Pancreas (tissue), 10 donors: ENCODE measurements at regions not wholly inside any gene's neighbourhood (a gene's known extent, or its start where the extent isn't known, plus 50 kb on each side); places are given as distances from the start of the nearest gene placed in this dataset.
A peak's percentile ranks its signal among the peaks of the same experiment; 100 is the strongest.

Source experiments
- ATAC-seq, 4 donors: fragments of 200-7000 bp; cut with Tn5 transposase; one replicate each; pipeline versions ENCODE4 v1.8.0 to v1.9.1; 2020; ENCODE audit warnings: mild to moderate bottlenecking in 4 of 4, moderate library complexity in 4 of 4
- DNase-seq, 6 donors: peaks; one replicate each; pipeline ENCODE4 v3.0.0-alpha.2; 2020
- FAIRE-seq: peaks from 2 replicates; lab custom pipeline; 2012; peaks lifted over from hg19 to GRCh38; lab: Jason Lieb, UNC
- H3K27ac ChIP-seq, 4 donors: fragments of 200-600 bp; sonication (generic); 1 replicate in 3 of 4; 2 replicates in 1 of 4; pipeline versions ENCODE4 v1.5.0 to v1.8.0; 2020
- H3K27me3 ChIP-seq, 4 donors: fragments of 200-600 bp; one replicate each; pipeline ENCODE4 v1.8.0; 2021
- H3K36me3 ChIP-seq, 3 donors: fragments of 200-600 bp; sonication (generic) in 1 of 3; one replicate each; pipeline versions ENCODE4 v1.5.0 to v1.8.0; 2020 to 2021
- H3K4me1 ChIP-seq, 3 donors: fragments of 200-600 bp; one replicate each; pipeline ENCODE4 v1.8.0; 2021
- H3K4me3 ChIP-seq, 4 donors: fragments of 200-600 bp; sonication (generic) in 2 of 4; one replicate each; pipeline versions ENCODE4 v1.5.0 to v1.8.0; 2020 to 2021
- H3K9me3 ChIP-seq, 4 donors: fragments of 200-600 bp; one replicate each; pipeline ENCODE4 v1.8.0; 2021
- WGBS, 2 donors: extraction: QIAGEN DNeasy Blood & Tissue Kit; methylation state at CpG; one replicate each; pipeline ENCODE4 v1.1.7; 2013; 5-methylcytosine and 5-hydroxymethylcytosine counted together
- intact Hi-C, 3 donors: fragments of 100-400 bp; cut with DNase I; formaldehyde crosslinking; loops; one replicate each; pipeline versions ENCODE4 v1.11.1 to v1.14.2; 2022
- TF ChIP-seq, protein P1 (sequence below), 4 donors: fragments of 200-600 bp; sonication (generic) in 3 of 4; IDR thresholded peaks; one replicate each; pipeline versions ENCODE4 v1.5.0 to v1.8.0; 2021; ENCODE audit warnings: antibody characterized with exemption in 4 of 4
- donor health status: healthy with polysubstance abuse.
- donor health status: DM: no; HTN: no; CAD: no; lungs with moderate emphysema.
- donor health status: DM: no; HTN: no; CAD: no.
- donor health status: control.
- donor health status: control.
- donor health status: Bipolar disorder and iron deficiency.
- donor health status: DM: yes; HTN: yes; CAD: no.
- donor health status: DM: no; HTN: no; CAD: no.
- donor health status: DM: no; HTN: no; CAD: no.
- donor health status: DM: yes; HTN: yes; CAD: no.

DNA sequence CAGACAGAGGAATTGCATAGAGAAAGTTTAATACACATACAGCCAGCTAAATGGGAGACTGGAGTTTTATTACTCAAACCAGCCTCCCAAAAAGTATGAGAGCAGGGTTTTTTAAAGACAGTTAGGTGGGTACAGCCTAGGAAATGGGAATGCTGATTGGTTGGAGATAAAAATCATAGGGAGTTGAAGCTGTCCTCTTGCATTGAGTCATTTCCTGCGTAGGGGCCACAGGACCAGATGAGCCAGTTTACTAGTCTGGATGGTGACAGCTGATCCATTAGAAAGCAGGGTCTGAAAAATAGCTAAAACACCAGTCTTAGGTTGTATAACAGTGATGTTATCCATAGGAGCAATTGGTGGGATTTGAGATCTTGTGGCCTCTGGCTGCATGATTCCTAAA, 76.1 kb upstream of the POM121L12 start:
- TF ChIP-seq, protein P1, sequence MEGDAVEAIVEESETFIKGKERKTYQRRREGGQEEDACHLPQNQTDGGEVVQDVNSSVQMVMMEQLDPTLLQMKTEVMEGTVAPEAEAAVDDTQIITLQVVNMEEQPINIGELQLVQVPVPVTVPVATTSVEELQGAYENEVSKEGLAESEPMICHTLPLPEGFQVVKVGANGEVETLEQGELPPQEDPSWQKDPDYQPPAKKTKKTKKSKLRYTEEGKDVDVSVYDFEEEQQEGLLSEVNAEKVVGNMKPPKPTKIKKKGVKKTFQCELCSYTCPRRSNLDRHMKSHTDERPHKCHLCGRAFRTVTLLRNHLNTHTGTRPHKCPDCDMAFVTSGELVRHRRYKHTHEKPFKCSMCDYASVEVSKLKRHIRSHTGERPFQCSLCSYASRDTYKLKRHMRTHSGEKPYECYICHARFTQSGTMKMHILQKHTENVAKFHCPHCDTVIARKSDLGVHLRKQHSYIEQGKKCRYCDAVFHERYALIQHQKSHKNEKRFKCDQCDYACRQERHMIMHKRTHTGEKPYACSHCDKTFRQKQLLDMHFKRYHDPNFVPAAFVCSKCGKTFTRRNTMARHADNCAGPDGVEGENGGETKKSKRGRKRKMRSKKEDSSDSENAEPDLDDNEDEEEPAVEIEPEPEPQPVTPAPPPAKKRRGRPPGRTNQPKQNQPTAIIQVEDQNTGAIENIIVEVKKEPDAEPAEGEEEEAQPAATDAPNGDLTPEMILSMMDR (IDR thresholded peaks at IDR 0.05): no peak
- FAIRE-seq: no peak

DNA sequence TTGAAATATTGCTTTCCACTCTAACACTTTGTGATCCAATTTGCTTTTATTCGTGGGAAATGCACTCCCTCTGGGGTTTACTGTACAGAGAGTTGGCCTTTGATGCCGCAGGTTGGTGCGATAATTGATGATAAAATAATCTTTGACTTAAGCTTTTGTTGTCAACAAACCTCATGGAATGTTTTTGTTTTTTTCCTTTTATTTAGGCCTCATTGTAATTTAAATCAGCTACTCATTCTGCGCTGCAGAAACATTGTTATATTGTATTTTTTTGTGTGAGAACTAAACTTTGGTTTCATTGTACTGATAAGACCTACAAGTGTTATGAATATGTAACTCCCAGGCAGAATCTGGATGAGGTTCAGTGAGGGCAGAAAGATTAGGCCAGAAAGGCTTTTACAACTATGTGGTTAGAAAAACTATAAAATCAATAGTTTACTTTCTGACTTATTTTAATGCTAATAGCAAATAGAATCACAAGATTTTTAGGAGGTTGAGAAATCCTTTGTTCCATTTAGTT, 76.8 kb upstream of the POM121L12 start:
- 59 to 61% methylated on average over 4 of the region's 4 CpGs for WGBS, 2 donors
- Histone ChIP-seq H3K4me1 (no peaks in the 10 kb centered on the region), H3K36me3 (no peaks in the 10 kb centered on the region), H3K27me3 (no peaks in the 10 kb centered on the region), H3K4me3 (no peak overlapping the region), H3K27ac (no peak overlapping the region), H3K9me3 (no peaks in the 10 kb centered on the region)
- ATAC-seq: no peak
- no peak for FAIRE-seq
- DNase-seq: no peak
- TF ChIP-seq, protein P1 (IDR thresholded peaks at IDR 0.05): no peak
- intact Hi-C loops: no loop called here

More for the DNA sequence above, 76.1 kb upstream of the POM121L12 start:
- intact Hi-C loops: no loop called here
- H3K9me3 ChIP-seq: no peaks in the 10 kb centered on the region
- no peak for ATAC-seq
- no peaks in the 10 kb centered on the region for H3K4me1 ChIP-seq
- no peak overlapping the region for H3K4me3 ChIP-seq
- H3K36me3 ChIP-seq: no peaks in the 10 kb centered on the region
- 79 to 90% methylated on average over 1 of the region's 1 CpG for WGBS, 2 donors
- no peak for DNase-seq
- H3K27me3 ChIP-seq: no peaks in the 10 kb centered on the region
- no peak overlapping the region for H3K27ac ChIP-seq

DNA sequence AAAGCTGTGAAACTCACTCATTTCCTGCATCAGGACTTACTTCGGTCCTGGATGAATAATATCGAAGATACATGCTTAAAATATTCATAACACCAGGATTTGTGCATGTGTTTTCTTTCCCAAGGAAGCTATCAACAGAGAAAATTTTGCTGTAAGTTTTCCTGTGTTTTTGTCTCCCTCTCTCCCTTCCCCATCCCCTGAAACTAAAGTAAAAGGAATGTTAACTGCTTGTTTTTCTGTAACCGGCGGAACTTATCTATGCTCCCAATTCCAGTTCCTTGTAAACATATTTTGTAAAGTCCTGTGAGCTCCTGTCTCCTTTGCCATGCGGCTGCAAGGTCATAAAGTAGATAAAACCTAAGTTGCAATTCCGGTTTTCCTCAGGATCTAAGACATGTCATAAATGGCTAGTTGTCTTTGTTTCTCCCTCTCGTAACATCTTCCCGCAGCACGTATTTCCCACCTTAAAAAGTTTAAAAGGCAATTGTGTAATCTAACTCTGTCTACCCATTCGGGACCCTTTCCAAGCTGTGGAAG, 79.0 kb upstream of the POM121L12 start:
- ATAC-seq: no peak
- Histone ChIP-seq H3K4me3 (peak overlapping the region in 1 of 4 donors; percentile 2), H3K36me3 (no peaks in the 10 kb centered on the region), H3K9me3 (no peaks in the 10 kb centered on the region), H3K4me1 (no peaks in the 10 kb centered on the region), H3K27ac (no peak overlapping the region), H3K27me3 (no peaks in the 10 kb centered on the region)
- FAIRE-seq: no peak
- TF ChIP-seq, protein P1 (IDR thresholded peaks at IDR 0.05): no peak
- intact Hi-C loops: no loop called here
- DNase-seq: no peak
- 13 to 14% methylated on average over 10 of the region's 10 CpGs for WGBS, 2 donors

DNA sequence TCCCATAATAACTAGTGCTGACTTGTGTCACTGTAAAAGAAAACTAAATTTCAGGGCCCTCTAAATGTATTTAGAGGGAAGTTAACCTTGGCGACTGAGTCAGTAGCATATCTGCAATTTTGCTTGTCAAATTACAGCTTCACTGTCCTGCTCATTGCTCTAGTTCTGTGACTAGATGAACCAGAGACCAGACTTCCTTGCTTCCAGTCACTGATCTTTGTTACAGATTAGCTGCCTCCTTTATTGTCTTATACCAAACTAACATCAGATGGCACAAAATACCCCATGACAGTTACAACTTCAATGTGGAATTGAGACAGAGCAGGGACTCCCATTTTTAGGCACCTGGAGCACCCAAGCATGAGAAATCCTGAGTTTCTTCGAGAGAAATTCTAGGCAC, 79.9 kb upstream of the POM121L12 start:
- no peaks in the 10 kb centered on the region for H3K9me3 ChIP-seq
- DNase-seq (no peak), FAIRE-seq (no peak), ATAC-seq (no peak)
- H3K27ac ChIP-seq: no peak overlapping the region
- no peaks in the 10 kb centered on the region for H3K27me3 ChIP-seq
- H3K4me1 ChIP-seq: no peaks in the 10 kb centered on the region
- intact Hi-C loops: no loop called here
- WGBS, 2 donors: 71 to 83% methylated on average over 2 of the region's 2 CpGs
- no peaks in the 10 kb centered on the region for H3K36me3 ChIP-seq
- TF ChIP-seq, protein P1 (IDR thresholded peaks at IDR 0.05): no peak
- H3K4me3 ChIP-seq: no peak overlapping the region

DNA sequence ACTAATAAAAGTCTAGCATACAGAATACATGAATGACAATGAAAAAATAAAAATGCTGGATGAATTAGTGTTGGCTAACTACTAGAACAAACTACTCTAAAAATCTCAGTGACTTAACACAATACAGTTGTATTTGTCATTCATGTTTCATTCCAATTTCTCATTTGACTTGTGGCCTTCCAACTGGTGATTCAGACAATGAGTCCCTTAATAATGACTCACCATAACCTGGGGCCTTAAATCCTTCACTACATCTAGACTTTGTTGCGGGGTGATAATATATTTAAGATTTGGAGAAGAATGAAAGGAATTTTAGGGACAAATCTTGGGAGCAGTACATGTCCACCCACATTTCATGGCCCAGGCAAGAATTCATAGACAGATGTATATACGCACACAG, 90.5 kb upstream of the POM121L12 start:
- Histone ChIP-seq H3K4me3 (no peak overlapping the region), H3K27me3 (no peaks in the 10 kb centered on the region), H3K27ac (no peak overlapping the region), H3K4me1 (no peaks in the 10 kb centered on the region), H3K36me3 (no peaks in the 10 kb centered on the region), H3K9me3 (no peaks in the 10 kb centered on the region)
- DNase-seq (no peak), ATAC-seq (no peak), FAIRE-seq (no peak)
- intact Hi-C loops: no loop called here
- TF ChIP-seq, protein P1 (IDR thresholded peaks at IDR 0.05): no peak
- WGBS, 2 donors: 79 to 87% methylated on average over 2 of the region's 2 CpGs
